Neural progenitor cell (in vitro differentiated cells): ENCODE measurements at regions not wholly inside any gene's neighbourhood (a gene's known extent, or its start where the extent isn't known, plus 50 kb on each side); places are given as distances from the start of the nearest gene placed in this dataset.

Experiments
- DNase-seq: peaks from one replicate; pipeline ENCODE4 v3.0.0-alpha.2; 2016; ENCODE audit warnings: low spot score
- H2AFZ ChIP-seq: fragments of 200-600 bp; sonication (generic); replicated peaks from 2 replicates; pipeline ENCODE4 v1.6.1; 2016; ENCODE audit warnings: antibody characterized with exemption
- H3F3A ChIP-seq: fragments of 200-600 bp; sonication (generic); 2 replicates; pipeline ENCODE4 v1.6.1; 2016; ENCODE audit warnings: antibody characterized with exemption, low read depth
- H3K27ac ChIP-seq: fragments of 200-600 bp; sonication (generic); 2 replicates; pipeline ENCODE4 v1.5.1; 2016; ENCODE audit warnings: mild to moderate bottlenecking
- H3K27me3 ChIP-seq: fragments of 200-600 bp; sonication (generic); 2 replicates; pipeline ENCODE4 v1.6.1; 2016; ENCODE audit warnings: mild to moderate bottlenecking, moderate library complexity
- H3K36me3 ChIP-seq: fragments of 200-600 bp; sonication (generic); 2 replicates; pipeline ENCODE4 v1.5.1; 2016
- H3K4me1 ChIP-seq: fragments of 200-600 bp; sonication (generic); 2 replicates; pipeline ENCODE4 v1.6.1; 2016; ENCODE audit warnings: mixed run types
- H3K4me2 ChIP-seq: fragments of 200-600 bp; sonication (generic); 2 replicates; pipeline ENCODE4 v1.6.1; 2016
- H3K4me3 ChIP-seq: fragments of 200-600 bp; sonication (generic); 2 replicates; pipeline ENCODE4 v1.5.1; 2016
- H3K79me2 ChIP-seq: fragments of 200-600 bp; sonication (generic); 2 replicates; pipeline ENCODE4 v1.6.1; 2016; ENCODE audit warnings: low read depth
- H3K9ac ChIP-seq: fragments of 200-600 bp; sonication (generic); 2 replicates; pipeline ENCODE4 v1.6.1; 2016
- H3K9me3 ChIP-seq: fragments of 200-600 bp; sonication (generic); 2 replicates; pipeline ENCODE4 v1.5.1; 2016; ENCODE audit warnings: low read depth
- H4K20me1 ChIP-seq: fragments of 200-600 bp; sonication (generic); 2 replicates; pipeline ENCODE4 v1.6.1; 2016; ENCODE audit warnings: low read depth
- H3K27ac Mint-ChIP-seq: 3 replicates; pipeline ENCODE4 v1.8.0; 2021; ENCODE audit warnings: mixed read lengths
- H3K27me3 Mint-ChIP-seq: 2 replicates; pipeline ENCODE4 v1.8.0; 2022; ENCODE audit warnings: low read depth, mild to moderate bottlenecking, inconsistent platforms, moderate library complexity, mixed read lengths; ENCODE audit not compliant: insufficient read depth
- H3K36me3 Mint-ChIP-seq: 3 replicates; pipeline ENCODE4 v1.8.0; 2021; ENCODE audit warnings: mixed read lengths
- H3K4me1 Mint-ChIP-seq: 3 replicates; pipeline ENCODE4 v1.8.0; 2021; ENCODE audit warnings: mixed read lengths
- H3K4me3 Mint-ChIP-seq: 3 replicates; pipeline ENCODE4 v1.8.0; 2021; ENCODE audit warnings: mild to moderate bottlenecking, moderate library complexity, mixed read lengths
- H3K9me3 Mint-ChIP-seq: 3 replicates; pipeline ENCODE4 v1.8.0; 2020; ENCODE audit warnings: mixed read lengths
- EZH2 ChIP-seq: fragments of 200-600 bp; sonication (generic); IDR thresholded peaks from 2 replicates; pipeline ENCODE4 v1.6.1; 2017; ENCODE audit warnings: antibody characterized with exemption, mild to moderate bottlenecking, moderate library complexity
- EZH2phosphoT487 ChIP-seq: fragments of 200-600 bp; sonication (generic); IDR thresholded peaks from 2 replicates; pipeline ENCODE4 v1.6.1; 2017; ENCODE audit warnings: antibody characterized with exemption
- TF ChIP-seq, protein P1 (sequence below): fragments of 200-600 bp; sonication (generic); IDR thresholded peaks from 2 replicates; pipeline ENCODE4 v1.5.1; 2017; ENCODE audit warnings: antibody characterized with exemption, mild to moderate bottlenecking

DNA sequence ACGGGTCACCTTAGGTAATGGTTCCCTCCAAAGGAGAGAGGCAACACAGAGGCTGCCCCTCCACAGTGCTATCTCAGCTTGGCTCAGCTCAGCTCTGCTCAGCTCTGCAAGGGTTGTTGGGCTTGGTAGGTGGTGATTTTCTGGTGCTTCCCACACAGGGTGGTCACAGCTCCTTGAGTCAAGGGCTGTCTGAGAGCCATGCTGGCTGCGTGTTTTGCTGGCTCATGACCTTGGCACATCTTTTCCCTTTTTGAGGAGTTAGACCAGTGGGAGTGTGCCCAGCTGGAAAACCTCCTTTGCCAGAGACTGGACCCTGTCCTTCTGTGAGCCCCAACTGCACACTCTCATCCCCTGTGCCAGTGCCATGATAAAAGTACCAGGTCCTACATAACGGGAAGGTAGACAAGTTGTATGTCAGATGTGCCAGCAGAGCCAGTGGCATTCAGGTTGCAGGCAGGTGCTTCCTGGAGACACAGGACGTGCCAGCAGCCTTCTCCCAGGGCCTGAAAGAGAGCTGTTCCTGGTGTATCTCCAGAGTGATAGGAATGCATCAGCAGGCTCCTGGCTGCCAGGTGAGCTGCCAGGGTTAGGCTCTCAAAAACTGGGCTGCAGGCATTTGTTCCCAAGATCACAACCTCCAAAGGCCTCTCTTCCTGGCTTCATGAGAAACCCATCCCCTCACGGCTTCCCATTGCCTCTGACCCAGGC is 118.6 kb upstream of the CXCL14 start:
- Histone ChIP-seq H3K4me1 (no peaks in the 10 kb centered on the region), H3K79me2 (no peaks in the 10 kb centered on the region), H2AFZ (no peak overlapping the region), H3K27ac (no peak overlapping the region), H3K4me2 (no peak overlapping the region), H3K27me3 (no peaks in the 10 kb centered on the region), H3K36me3 (no peaks in the 10 kb centered on the region), H3K9me3 (no peaks in the 10 kb centered on the region), H3K4me3 (no peak overlapping the region), H4K20me1 (no peaks in the 10 kb centered on the region), H3K9ac (no peak overlapping the region), H3F3A (no peaks in the 10 kb centered on the region)
- Mint-ChIP-seq H3K27me3 (peaks cover 8% of the 10 kb centered on the region), H3K4me1 (peaks cover 10% of the 10 kb centered on the region), H3K27ac (no peak overlapping the region), H3K4me3 (no peak overlapping the region), H3K36me3 (no peaks in the 10 kb centered on the region), H3K9me3 (no peaks in the 10 kb centered on the region)
- no peak for DNase-seq
- TF ChIP-seq EZH2 (no peak), EZH2phosphoT487 (no peak)
- TF ChIP-seq, protein P1, sequence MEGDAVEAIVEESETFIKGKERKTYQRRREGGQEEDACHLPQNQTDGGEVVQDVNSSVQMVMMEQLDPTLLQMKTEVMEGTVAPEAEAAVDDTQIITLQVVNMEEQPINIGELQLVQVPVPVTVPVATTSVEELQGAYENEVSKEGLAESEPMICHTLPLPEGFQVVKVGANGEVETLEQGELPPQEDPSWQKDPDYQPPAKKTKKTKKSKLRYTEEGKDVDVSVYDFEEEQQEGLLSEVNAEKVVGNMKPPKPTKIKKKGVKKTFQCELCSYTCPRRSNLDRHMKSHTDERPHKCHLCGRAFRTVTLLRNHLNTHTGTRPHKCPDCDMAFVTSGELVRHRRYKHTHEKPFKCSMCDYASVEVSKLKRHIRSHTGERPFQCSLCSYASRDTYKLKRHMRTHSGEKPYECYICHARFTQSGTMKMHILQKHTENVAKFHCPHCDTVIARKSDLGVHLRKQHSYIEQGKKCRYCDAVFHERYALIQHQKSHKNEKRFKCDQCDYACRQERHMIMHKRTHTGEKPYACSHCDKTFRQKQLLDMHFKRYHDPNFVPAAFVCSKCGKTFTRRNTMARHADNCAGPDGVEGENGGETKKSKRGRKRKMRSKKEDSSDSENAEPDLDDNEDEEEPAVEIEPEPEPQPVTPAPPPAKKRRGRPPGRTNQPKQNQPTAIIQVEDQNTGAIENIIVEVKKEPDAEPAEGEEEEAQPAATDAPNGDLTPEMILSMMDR, result no peak

DNA sequence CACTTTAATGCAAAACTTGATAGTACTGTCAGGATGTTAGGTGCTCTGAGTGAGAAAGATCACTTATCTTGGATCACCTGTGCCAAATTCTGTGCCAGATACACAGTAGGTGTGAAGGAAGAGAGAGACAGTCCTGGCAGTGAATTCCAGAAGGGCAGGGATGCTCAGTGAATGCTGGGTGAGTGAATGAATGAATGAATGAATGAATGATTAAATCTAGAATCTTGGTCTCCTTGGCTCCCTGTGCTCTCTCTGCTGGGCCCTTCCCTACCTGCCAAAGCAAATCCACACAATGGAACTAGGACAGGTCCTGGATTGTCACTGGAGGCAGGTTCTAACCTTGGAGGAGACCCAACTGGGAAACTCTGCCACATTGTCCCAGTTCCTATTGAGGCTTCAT is 117.5 kb upstream of the CXCL14 start:
- H3K4me3 ChIP-seq, result no peak overlapping the region
- DNase-seq, result no peak
- no peak overlapping the region for H2AFZ ChIP-seq
- no peaks in the 10 kb centered on the region for H4K20me1 ChIP-seq
- no peaks in the 10 kb centered on the region for H3K4me1 ChIP-seq
- no peaks in the 10 kb centered on the region for H3K36me3 Mint-ChIP-seq
- peaks cover 10% of the 10 kb centered on the region for H3K4me1 Mint-ChIP-seq
- no peak overlapping the region for H3K9ac ChIP-seq
- no peak for TF ChIP-seq EZH2phosphoT487
- no peak for TF ChIP-seq EZH2
- TF ChIP-seq, protein P1, result no peak
- H3K79me2 ChIP-seq, result no peaks in the 10 kb centered on the region
- H3K4me2 ChIP-seq, result no peak overlapping the region
- peaks cover 8% of the 10 kb centered on the region for H3K27me3 Mint-ChIP-seq
- no peaks in the 10 kb centered on the region for H3K9me3 Mint-ChIP-seq
- H3K27ac ChIP-seq, result no peak overlapping the region
- H3K27me3 ChIP-seq, result no peaks in the 10 kb centered on the region
- no peaks in the 10 kb centered on the region for H3F3A ChIP-seq
- H3K27ac Mint-ChIP-seq, result no peak overlapping the region
- H3K36me3 ChIP-seq, result no peaks in the 10 kb centered on the region
- no peak overlapping the region for H3K4me3 Mint-ChIP-seq
- no peaks in the 10 kb centered on the region for H3K9me3 ChIP-seq

- no peak for DNase-seq
- Histone ChIP-seq H3K27ac (no peak overlapping the region), H3K27me3 (no peaks in the 10 kb centered on the region), H2AFZ (no peak overlapping the region), H3K9me3 (no peaks in the 10 kb centered on the region), H3K79me2 (no peaks in the 10 kb centered on the region), H3K4me2 (no peak overlapping the region), H3K4me1 (no peaks in the 10 kb centered on the region), H3K9ac (no peak overlapping the region), H3K4me3 (no peak overlapping the region), H4K20me1 (no peaks in the 10 kb centered on the region), H3K36me3 (no peaks in the 10 kb centered on the region), H3F3A (no peaks in the 10 kb centered on the region)
- Mint-ChIP-seq H3K27me3 (peaks cover 8% of the 10 kb centered on the region), H3K4me3 (no peak overlapping the region), H3K27ac (no peak overlapping the region), H3K9me3 (no peaks in the 10 kb centered on the region), H3K4me1 (peaks cover 10% of the 10 kb centered on the region), H3K36me3 (no peaks in the 10 kb centered on the region)
- no peak for TF ChIP-seq EZH2phosphoT487
- no peak for TF ChIP-seq EZH2
- TF ChIP-seq, protein P1, result no peak
Observed at GRCh38 chr5:135695656-135696313, 117.0 kb upstream of the CXCL14 start.
